GM12892 (cell line): ENCODE measurements at regions not wholly inside any gene's neighbourhood (a gene's known extent, or its start where the extent isn't known, plus 50 kb on each side); places are given as distances from the start of the nearest gene placed in this dataset.

Experiments used
- DNase-seq: peaks from one replicate; pipeline ENCODE4 v3.0.0; 2011; ENCODE audit not compliant: insufficient read length
- FAIRE-seq: peaks from 2 replicates; lab custom pipeline; 2011; peaks lifted over from hg19 to GRCh38; lab: Jason Lieb, UNC
- POLR2A ChIP-seq: IDR thresholded peaks from 2 replicates; pipeline ENCODE4 v1.6.1; 2011; ENCODE audit warnings: low read depth, low read length, control low read depth
- POLR2AphosphoS5 ChIP-seq: IDR thresholded peaks from 2 replicates; pipeline ENCODE4 v1.6.1; 2011; ENCODE audit warnings: low read depth, low read length, control low read depth
- TAF1 ChIP-seq: IDR thresholded peaks from 2 replicates; pipeline ENCODE4 v1.6.1; 2011; ENCODE audit warnings: low read depth, mild to moderate bottlenecking, control low read depth, low read length, borderline replicate concordance

GRCh38 chr3:103787164-103787871 lies 1352.5 kb downstream of the ZPLD1 start:
- DNase-seq: no peak
- FAIRE-seq: no peak
- TF ChIP-seq POLR2AphosphoS5 (no peak), TAF1 (no peak), POLR2A (no peak)

- TF ChIP-seq TAF1 (no peak), POLR2AphosphoS5 (no peak), POLR2A (no peak)
- DNase-seq: no peak
- FAIRE-seq: no peak
Measured at GRCh38 chr3:103787879-103788278, 1353.1 kb downstream of the ZPLD1 start.

DNA sequence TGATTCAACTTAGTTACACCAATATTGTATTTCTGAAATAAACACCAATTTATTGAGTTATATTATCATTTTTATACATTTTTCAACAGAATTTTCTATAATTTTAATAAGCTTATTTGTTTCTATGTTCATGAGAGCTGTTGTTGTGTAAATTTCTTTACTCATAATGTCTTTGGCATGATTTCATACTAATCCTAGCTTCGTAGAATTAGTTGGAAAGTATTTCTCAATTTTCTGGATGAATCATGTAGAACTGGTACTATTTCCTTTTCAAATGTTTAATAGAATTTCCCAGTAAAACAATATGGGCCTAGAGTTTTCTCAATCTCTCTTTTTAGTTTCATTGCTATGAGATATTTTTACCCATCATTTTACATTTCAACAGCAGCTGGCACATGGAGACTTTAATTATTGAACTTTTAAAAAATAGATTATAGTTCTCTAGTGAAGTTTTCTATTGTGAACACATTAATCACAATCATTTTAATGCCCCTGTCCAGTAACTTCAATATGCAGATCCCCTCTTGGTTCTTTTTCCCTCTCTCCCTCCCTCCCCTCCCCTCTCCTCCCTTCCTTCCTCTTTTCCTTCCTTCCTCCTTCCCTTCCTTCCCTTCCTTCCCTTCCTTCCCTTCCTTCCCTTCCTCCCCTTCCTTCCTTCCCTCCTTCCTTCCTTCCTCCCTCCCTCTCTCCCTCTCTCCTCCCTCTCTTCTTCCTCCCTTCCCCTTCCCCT lies 1357.1 kb downstream of the ZPLD1 start:
- DNase-seq (no peak), FAIRE-seq (no peak)
- no peak for TF ChIP-seq POLR2A

DNA sequence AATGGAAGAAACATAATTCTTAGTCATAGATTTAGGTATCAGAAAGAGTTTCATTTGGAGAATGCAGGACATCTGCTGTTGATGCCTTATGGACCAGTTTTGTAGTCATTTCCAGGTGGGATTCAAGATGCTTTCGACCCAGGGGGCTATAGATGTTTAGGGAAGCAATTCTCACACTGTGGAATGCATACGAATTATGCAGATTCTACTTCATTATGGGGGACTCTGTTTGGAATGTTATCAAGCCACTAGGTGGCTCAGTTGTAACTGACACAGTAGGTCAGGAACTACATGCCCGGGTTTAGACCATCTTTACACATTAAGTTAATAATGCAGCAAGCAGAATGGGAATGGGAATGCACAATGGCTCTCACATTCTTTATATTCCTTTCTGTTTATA lies 1359.8 kb downstream of the ZPLD1 start:
- DNase-seq (no peak), FAIRE-seq (no peak)

GRCh38 chr3:103796068-103796467 lies 1361.3 kb downstream of the ZPLD1 start:
- DNase-seq: no peak
- TF ChIP-seq TAF1: no peak
- TF ChIP-seq POLR2AphosphoS5: no peak
- TF ChIP-seq POLR2A: no peak
- no peak for FAIRE-seq

More for the DNA sequence above, 1359.8 kb downstream of the ZPLD1 start:
- no peak for TF ChIP-seq POLR2AphosphoS5
- TF ChIP-seq POLR2A: no peak
- TF ChIP-seq TAF1: no peak

DNA sequence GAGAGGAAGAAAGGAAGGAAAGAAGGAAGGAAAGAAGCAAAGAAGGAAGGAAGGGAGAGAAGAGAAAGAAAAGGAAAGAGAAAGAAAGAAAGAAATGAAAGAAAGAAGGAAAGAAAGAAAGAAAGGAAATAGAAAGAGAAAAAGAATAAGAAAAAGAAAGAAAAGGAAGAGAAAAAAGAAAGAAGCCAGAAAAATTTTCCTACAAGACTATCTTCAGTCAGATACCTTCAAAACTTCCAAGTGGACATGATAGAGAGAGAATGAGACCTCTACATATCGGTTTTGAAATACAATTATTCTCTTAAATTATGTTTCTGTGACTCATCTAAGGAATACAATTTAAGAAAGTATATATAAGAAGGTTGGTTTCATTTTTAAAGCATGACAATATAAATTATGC lies 1369.0 kb downstream of the ZPLD1 start:
- no peak for FAIRE-seq
- TF ChIP-seq POLR2AphosphoS5 (no peak), POLR2A (no peak), TAF1 (no peak)

DNA sequence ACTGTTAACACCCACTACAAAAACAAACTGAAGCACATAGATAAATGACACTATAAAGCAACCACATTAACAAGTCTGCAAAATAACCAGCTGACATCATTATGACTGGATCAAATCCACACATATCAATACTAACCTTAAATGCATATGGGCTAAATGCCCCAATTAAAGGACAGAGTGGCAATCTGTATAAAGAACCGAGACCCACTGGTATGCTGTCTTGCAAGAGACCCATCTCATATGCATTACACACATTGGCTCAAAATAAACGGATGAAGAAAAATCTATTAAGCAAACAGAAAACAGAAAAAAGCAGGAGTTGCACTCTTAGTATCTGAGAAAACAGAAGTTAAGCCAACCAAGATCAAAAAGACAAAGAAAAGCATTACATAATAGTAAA lies 1375.4 kb downstream of the ZPLD1 start:
- FAIRE-seq: no peak
- DNase-seq: no peak
- no peak for TF ChIP-seq TAF1
- TF ChIP-seq POLR2A: no peak
- TF ChIP-seq POLR2AphosphoS5: no peak

More for the DNA sequence above, 1369.0 kb downstream of the ZPLD1 start:
- DNase-seq: no peak

- TF ChIP-seq POLR2AphosphoS5: no peak
- no peak for TF ChIP-seq POLR2A
- TF ChIP-seq TAF1: no peak
- FAIRE-seq: no peak
Measured at GRCh38 chr3:103813955-103814354, 1379.1 kb downstream of the ZPLD1 start.

DNA sequence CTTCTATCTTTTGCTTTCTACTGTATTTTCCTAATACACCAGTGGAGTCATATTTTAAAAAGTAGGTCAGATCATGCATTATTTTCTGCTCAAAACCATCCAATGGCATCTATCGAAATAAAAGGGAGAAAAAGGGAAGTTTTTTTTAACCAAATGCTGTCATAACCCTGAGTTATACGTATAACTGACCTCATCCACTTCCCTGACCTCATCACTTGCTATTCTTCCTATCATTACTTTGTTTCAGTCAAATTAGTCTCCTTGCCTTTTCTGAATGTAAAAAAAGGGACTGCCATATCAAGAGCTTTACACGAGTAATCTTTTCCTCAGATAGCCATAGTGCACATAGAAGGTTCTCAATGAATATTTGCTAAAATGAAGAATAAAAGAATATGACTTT lies 1383.6 kb downstream of the ZPLD1 start:
- DNase-seq (no peak), FAIRE-seq (no peak)
- no peak for TF ChIP-seq POLR2AphosphoS5
- TF ChIP-seq POLR2A: no peak
- TF ChIP-seq TAF1: no peak

More at GRCh38 chr3:103813955-103814354, 1379.1 kb downstream of the ZPLD1 start:
- DNase-seq: no peak

GRCh38 chr3:103818800-103819199 lies 1384.0 kb downstream of the ZPLD1 start:
- TF ChIP-seq TAF1 (no peak), POLR2AphosphoS5 (no peak), POLR2A (no peak)
- no peak for FAIRE-seq
- no peak for DNase-seq

- TF ChIP-seq POLR2A (no peak), TAF1 (no peak), POLR2AphosphoS5 (no peak)
- no peak for FAIRE-seq
- no peak for DNase-seq
Measured at GRCh38 chr3:103825586-103825985, 1390.8 kb downstream of the ZPLD1 start.

- no peak for FAIRE-seq
- TF ChIP-seq TAF1 (no peak), POLR2A (no peak), POLR2AphosphoS5 (no peak)
- DNase-seq: no peak
Measured at GRCh38 chr3:103829723-103830326, 1395.0 kb downstream of the ZPLD1 start.
